Bronchial epithelial cell (primary cell): ENCODE measurements at regions not wholly inside any gene's neighbourhood (a gene's known extent, or its start where the extent isn't known, plus 50 kb on each side); places are given as distances from the start of the nearest gene placed in this dataset.

ENCODE experiments used
- DNase-seq: peaks from one replicate; pipeline ENCODE4 v3.0.0-alpha.2; 2010; ENCODE audit warnings: low read depth
- FAIRE-seq: peaks from 2 replicates; lab custom pipeline; 2011; peaks lifted over from hg19 to GRCh38; lab: Jason Lieb, UNC
- H3K27me3 ChIP-seq: 2 replicates; pipeline ENCODE4 v1.5.1; 2011; ENCODE audit warnings: low read length; ENCODE audit not compliant: control insufficient read depth, insufficient read depth
- H3K36me3 ChIP-seq: 2 replicates; pipeline ENCODE4 v1.5.1; 2011; ENCODE audit warnings: low read length; ENCODE audit not compliant: control insufficient read depth, insufficient read depth
- H3K4me3 ChIP-seq: 2 replicates; pipeline ENCODE4 v1.5.1; 2011; ENCODE audit warnings: mild to moderate bottlenecking, low read depth, low read length, control low read depth
- CTCF ChIP-seq: IDR thresholded peaks from 2 replicates; pipeline ENCODE4 v1.5.1; 2011; ENCODE audit warnings: mild to moderate bottlenecking, moderate library complexity, low read length, control low read depth, inconsistent platforms; ENCODE audit not compliant: insufficient read depth, severe bottlenecking

DNA sequence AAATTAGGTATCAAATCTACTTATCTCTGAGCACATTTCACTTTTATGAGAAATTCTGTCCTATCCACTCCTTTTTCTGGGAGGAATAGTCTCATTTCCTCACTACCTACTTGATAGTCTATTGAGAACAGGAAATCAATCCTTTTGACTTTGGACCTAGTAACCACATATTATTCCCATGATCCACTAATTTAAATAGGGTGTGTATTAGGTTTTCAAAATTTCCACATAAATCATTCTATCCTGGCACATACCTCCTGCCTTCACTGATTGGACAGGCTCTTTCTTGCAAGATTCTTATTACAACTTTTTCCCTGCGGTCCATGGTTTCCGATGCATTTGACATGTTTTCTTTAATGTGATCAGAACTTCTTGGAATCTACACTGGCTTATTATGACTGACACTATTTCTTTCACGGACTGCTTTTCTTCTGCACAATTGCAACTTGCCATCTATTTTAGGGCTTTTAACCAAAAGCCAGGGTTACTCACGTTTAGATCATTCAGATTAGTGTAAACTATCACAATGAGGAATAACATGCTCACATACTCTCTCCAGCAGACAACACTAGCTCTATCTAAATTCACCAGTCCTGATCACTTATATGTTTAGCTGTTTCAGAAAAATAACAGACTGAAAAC is 419.9 kb upstream of the SLIT2 start:
- FAIRE-seq (no peak), DNase-seq (peak; percentile 31)
- H3K4me3 ChIP-seq: no peak overlapping the region
- no peak for TF ChIP-seq CTCF
- H3K27me3 ChIP-seq: no peaks in the 10 kb centered on the region
- no peaks in the 10 kb centered on the region for H3K36me3 ChIP-seq

DNA sequence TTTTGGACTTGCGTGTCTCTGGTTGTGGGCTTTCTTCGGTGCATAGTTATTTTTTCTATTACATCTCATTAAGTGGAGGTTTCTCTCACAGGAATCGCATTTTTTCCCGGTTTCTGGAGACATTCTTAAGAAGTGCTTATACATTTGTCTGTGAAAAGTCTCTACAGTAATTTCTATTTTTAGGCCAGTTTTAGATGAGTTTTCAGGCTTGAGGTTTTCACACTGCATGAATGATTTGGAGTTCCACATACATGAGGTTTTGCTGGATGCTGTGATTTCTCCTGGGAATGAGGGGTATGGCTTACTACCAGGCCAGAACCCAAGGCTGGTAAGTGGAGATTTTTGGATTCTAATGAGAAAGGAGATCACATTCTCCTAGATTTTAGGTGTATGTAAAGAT is 422.6 kb upstream of the SLIT2 start:
- DNase-seq: no peak
- no peaks in the 10 kb centered on the region for H3K27me3 ChIP-seq
- no peak for FAIRE-seq
- H3K36me3 ChIP-seq: no peaks in the 10 kb centered on the region
- H3K4me3 ChIP-seq: no peak overlapping the region
- TF ChIP-seq CTCF: no peak

DNA sequence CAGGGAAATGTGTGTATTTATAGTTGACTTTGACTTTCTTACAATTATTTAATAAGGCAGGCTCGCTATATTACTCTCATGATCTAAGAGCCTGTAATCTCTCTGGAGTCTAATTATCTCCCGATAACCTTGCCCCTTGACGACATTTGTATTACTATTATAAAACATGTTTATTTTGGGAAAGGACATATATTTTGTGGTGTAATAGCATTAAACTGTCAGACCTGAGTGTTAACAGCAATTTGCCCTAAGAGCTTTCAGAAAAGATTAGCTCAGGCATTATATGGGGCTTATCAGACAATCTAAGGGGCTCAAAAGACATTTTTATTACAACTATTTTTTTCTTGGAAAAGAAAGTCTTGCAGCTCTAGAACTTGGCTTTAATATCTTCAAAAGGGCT is 427.9 kb upstream of the SLIT2 start:
- H3K4me3 ChIP-seq: no peak overlapping the region
- FAIRE-seq (no peak), DNase-seq (no peak)
- H3K36me3 ChIP-seq: no peaks in the 10 kb centered on the region
- no peak for TF ChIP-seq CTCF
- no peaks in the 10 kb centered on the region for H3K27me3 ChIP-seq

- no peak for DNase-seq
- no peak for TF ChIP-seq CTCF
- Histone ChIP-seq H3K27me3 (no peaks in the 10 kb centered on the region), H3K4me3 (no peak overlapping the region), H3K36me3 (no peaks in the 10 kb centered on the region)
- FAIRE-seq: no peak
Measured at GRCh38 chr4:19819737-19820136, 432.0 kb upstream of the SLIT2 start.

DNA sequence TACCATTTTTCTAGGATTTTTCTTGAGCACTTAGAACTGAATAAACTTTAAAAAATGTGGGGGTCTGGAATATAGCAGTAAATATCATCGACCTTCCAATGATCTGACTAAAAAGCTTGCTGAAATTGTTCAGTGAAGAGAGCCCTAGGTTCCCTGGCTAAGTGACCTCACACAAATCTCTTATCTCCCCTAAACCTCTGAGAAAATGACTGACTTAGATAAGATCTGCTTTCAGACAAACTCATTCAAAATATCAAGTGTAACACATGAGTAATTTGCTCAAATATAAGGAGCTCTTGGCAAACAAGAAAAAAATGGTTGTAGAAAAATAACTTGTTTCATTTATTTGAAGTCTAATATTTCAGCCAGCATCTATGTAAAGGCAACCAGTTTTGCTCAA is 441.7 kb upstream of the SLIT2 start:
- Histone ChIP-seq H3K36me3 (no peaks in the 10 kb centered on the region), H3K27me3 (no peaks in the 10 kb centered on the region), H3K4me3 (no peak overlapping the region)
- DNase-seq (no peak), FAIRE-seq (no peak)
- TF ChIP-seq CTCF: no peak

DNA sequence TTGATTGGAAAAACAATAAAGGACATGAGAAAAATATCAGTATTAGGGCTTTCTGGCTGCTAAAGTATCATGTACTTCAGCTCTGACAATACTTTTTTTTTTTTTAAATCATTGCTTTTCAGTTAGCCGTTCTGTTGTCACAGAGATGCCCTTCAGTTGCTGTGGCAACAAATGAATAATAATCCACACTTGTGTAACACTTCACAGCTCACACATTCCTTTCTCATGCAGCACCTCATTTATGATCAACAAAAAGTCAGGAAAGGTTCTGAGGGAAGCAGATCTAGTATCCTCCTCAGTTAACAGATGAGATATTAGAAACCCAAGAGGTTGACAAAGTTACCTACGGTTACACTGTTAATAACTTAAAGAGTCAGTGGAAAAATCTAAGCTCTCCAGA is 444.2 kb upstream of the SLIT2 start:
- no peak for TF ChIP-seq CTCF
- DNase-seq (peak; percentile 86), FAIRE-seq (no peak)
- Histone ChIP-seq H3K27me3 (no peaks in the 10 kb centered on the region), H3K4me3 (no peak overlapping the region), H3K36me3 (no peaks in the 10 kb centered on the region)
